ENCODE measurements at regions not wholly inside any gene's neighbourhood (a gene's known extent, or its start where the extent isn't known, plus 50 kb on each side); places are given as distances from the start of the nearest gene placed in this dataset.

DNA sequence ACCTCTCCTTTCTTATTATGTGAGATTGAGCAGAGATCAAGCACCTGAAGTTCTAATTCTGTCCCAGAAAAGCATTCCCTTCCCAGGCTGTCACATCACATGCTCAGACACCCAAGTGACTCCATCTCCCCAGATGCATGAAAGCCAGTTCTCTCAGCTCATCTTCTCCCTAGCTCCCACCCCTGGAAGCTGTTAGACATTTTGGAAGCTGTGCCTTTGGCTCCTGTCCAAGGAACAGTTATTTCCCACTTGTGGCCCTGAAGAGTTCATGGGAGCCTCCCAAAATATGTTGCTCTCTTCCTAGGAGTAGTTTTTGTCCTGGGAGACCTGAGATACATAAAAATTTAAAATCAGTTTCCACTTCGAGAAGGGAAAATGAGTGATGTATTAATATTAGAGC, 161.4 kb upstream of the GAS1 start:
- intact Hi-C loops (cut with DNase I): no loop called here
- H3K4me1 ChIP-seq: no peaks in the 10 kb centered on the region
- no peaks in the 10 kb centered on the region for H3K27me3 ChIP-seq
- no peaks in the 10 kb centered on the region for H3K9me3 ChIP-seq
- H3K27ac ChIP-seq: no peak overlapping the region
- no peak overlapping the region for H3K4me3 ChIP-seq
- H3K36me3 ChIP-seq (replicated peaks in 1 of 2; ENCODE audit: insufficient read depth in 1 of 2, low read depth in 2 of 2): no peaks in the 10 kb centered on the region
- 40 to 68% methylated on average over 1 of the region's 1 CpG for WGBS, 2 donors
- ATAC-seq: no peak
- TF ChIP-seq POLR2A (IDR thresholded peaks at IDR 0.05): no peak
- TF ChIP-seq, protein P1, sequence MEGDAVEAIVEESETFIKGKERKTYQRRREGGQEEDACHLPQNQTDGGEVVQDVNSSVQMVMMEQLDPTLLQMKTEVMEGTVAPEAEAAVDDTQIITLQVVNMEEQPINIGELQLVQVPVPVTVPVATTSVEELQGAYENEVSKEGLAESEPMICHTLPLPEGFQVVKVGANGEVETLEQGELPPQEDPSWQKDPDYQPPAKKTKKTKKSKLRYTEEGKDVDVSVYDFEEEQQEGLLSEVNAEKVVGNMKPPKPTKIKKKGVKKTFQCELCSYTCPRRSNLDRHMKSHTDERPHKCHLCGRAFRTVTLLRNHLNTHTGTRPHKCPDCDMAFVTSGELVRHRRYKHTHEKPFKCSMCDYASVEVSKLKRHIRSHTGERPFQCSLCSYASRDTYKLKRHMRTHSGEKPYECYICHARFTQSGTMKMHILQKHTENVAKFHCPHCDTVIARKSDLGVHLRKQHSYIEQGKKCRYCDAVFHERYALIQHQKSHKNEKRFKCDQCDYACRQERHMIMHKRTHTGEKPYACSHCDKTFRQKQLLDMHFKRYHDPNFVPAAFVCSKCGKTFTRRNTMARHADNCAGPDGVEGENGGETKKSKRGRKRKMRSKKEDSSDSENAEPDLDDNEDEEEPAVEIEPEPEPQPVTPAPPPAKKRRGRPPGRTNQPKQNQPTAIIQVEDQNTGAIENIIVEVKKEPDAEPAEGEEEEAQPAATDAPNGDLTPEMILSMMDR (IDR thresholded peaks at IDR 0.05): no peak
- no peak for DNase-seq

DNA sequence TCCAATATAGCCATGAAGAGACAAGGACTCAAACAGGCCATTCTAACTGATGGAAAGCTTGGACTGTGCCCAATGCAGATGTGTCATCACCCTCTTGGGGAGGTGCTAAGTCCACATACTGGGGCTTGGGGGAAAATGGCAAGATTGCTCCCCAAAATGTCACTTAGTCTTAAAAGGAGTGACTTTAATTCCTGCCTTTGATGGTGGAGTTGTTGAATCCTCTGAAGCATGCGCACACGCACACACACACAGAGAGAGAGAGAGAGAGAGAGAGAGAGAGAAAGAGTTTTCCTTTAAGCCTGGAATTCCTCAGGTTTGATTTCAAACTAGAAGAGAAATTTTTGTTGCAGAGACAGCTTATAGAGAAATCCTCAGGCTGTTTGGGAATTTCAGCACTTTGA, 161.9 kb upstream of the GAS1 start:
- ATAC-seq: no peak
- no peak overlapping the region for H3K4me3 ChIP-seq
- no peak overlapping the region for H3K27ac ChIP-seq
- intact Hi-C loops (cut with DNase I): no loop called here
- no peaks in the 10 kb centered on the region for H3K9me3 ChIP-seq
- H3K27me3 ChIP-seq: no peaks in the 10 kb centered on the region
- H3K36me3 ChIP-seq (replicated peaks in 1 of 2; ENCODE audit: insufficient read depth in 1 of 2, low read depth in 2 of 2): no peaks in the 10 kb centered on the region
- H3K4me1 ChIP-seq: no peaks in the 10 kb centered on the region
- no peak for TF ChIP-seq POLR2A (IDR thresholded peaks at IDR 0.05)
- TF ChIP-seq, protein P1 (IDR thresholded peaks at IDR 0.05): no peak
- 83 to 92% methylated on average over 2 of the region's 2 CpGs for WGBS, 2 donors
- no peak for DNase-seq

DNA sequence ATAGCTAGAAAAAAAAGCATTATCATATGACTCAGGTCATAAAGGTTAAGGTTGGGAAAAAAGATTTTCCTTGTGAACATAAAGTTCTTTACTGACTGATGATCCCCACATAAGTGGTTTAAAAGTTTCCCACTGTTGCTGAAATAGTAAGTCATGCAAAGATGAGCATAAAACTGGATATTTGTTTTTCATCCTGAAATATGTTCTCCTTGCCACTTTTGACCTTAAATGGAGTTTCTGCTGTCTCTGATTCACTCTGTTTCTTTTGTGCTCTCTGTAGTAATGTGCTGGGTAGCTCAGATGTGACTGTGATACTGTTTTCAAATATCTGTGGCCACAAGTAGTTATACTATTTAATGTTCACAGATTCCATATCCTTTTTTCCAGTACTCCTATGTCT, 162.5 kb upstream of the GAS1 start:
- H3K9me3 ChIP-seq: no peaks in the 10 kb centered on the region
- no peak overlapping the region for H3K27ac ChIP-seq
- H3K36me3 ChIP-seq (replicated peaks in 1 of 2; ENCODE audit: insufficient read depth in 1 of 2, low read depth in 2 of 2): no peaks in the 10 kb centered on the region
- no peaks in the 10 kb centered on the region for H3K4me1 ChIP-seq
- intact Hi-C loops (cut with DNase I): no loop called here
- no peak for ATAC-seq
- TF ChIP-seq, protein P1 (IDR thresholded peaks at IDR 0.05): no peak
- no peak for TF ChIP-seq POLR2A (IDR thresholded peaks at IDR 0.05)
- no peak for DNase-seq
- no peaks in the 10 kb centered on the region for H3K27me3 ChIP-seq
- H3K4me3 ChIP-seq: no peak overlapping the region

DNA sequence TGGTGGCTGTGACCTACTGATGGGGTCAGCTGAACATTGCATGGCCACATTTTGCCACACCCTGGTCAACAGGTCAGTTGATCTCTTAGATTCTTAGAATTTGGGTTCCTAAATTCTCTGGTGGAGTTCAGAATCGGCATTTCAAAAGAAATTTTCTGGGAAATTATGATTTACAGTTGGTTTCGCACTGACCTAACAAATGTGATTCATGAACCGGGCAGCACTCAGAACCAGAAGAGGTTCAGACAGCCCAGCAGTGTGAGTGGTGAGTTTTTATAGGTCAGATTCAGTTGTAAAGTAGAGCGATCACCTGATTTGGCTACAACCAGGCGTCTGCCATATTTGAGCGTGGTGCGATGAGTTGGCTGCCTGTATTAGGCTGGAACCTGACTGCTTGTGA, 163.7 kb upstream of the GAS1 start:
- intact Hi-C loops (cut with DNase I): no loop called here
- no peak overlapping the region for H3K4me3 ChIP-seq
- no peaks in the 10 kb centered on the region for H3K9me3 ChIP-seq
- H3K36me3 ChIP-seq (replicated peaks in 1 of 2; ENCODE audit: insufficient read depth in 1 of 2, low read depth in 2 of 2): no peaks in the 10 kb centered on the region
- no peaks in the 10 kb centered on the region for H3K27me3 ChIP-seq
- H3K4me1 ChIP-seq: no peaks in the 10 kb centered on the region
- 92 to 96% methylated on average over 7 of the region's 7 CpGs for WGBS, 2 donors
- TF ChIP-seq POLR2A (IDR thresholded peaks at IDR 0.05): no peak
- TF ChIP-seq, protein P1 (IDR thresholded peaks at IDR 0.05): no peak
- DNase-seq (no peak), ATAC-seq (no peak)
- H3K27ac ChIP-seq: no peak overlapping the region

DNA sequence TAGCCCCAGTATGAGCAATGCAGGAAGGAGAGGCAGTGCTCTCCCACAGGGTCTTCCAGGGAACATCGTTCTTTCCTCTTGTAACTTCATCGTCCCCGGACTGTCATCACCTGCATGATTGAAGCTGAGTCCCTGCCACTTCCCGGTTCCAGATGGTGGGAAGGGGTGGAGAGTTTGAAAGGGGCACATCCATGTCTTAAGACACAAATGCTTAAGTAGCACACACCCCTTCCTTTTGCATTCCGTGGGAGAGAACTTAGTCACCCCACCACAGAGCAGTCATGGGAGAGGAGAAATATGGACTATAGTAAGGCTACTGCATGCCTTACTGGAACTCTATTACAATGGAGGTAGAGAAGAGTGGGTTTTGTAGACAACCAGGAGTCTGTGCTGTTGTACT, 165.3 kb upstream of the GAS1 start:
- H3K4me1 ChIP-seq: no peaks in the 10 kb centered on the region
- H3K4me3 ChIP-seq: no peak overlapping the region
- ATAC-seq (no peak), DNase-seq (no peak)
- intact Hi-C loops (cut with DNase I): no loop called here
- H3K27ac ChIP-seq: no peak overlapping the region
- TF ChIP-seq, protein P1 (IDR thresholded peaks at IDR 0.05): no peak
- no peak for TF ChIP-seq POLR2A (IDR thresholded peaks at IDR 0.05)
- no peaks in the 10 kb centered on the region for H3K36me3 ChIP-seq (replicated peaks in 1 of 2; ENCODE audit: insufficient read depth in 1 of 2, low read depth in 2 of 2)
- H3K27me3 ChIP-seq: no peaks in the 10 kb centered on the region
- WGBS, 2 donors: 83 to 89% methylated on average over 5 of the region's 5 CpGs
- no peaks in the 10 kb centered on the region for H3K9me3 ChIP-seq
